Chondrocyte (in vitro differentiated cells): ENCODE measurements at regions not wholly inside any gene's neighbourhood (a gene's known extent, or its start where the extent isn't known, plus 50 kb on each side); places are given as distances from the start of the nearest gene placed in this dataset.
A peak's percentile ranks its signal among the peaks of the same experiment; 100 is the strongest.

Experiments used
- DNase-seq: peaks from one replicate; pipeline ENCODE4 v3.0.0; 2021; ENCODE audit warnings: mixed read lengths, low spot score
- H3K27ac Mint-ChIP-seq: one replicate; pipeline ENCODE4 v1.8.0; 2021; ENCODE audit warnings: mild to moderate bottlenecking, moderate library complexity, mixed read lengths; ENCODE audit not compliant: unreplicated experiment
- H3K27me3 Mint-ChIP-seq: 2 replicates; pipeline ENCODE4 v1.8.0; 2021; ENCODE audit warnings: low read depth, mixed read lengths
- H3K36me3 Mint-ChIP-seq: 2 replicates; pipeline ENCODE4 v1.8.0; 2021; ENCODE audit warnings: low read depth, mixed read lengths
- H3K4me1 Mint-ChIP-seq: 2 replicates; pipeline ENCODE4 v1.8.0; 2021; ENCODE audit warnings: low read depth, mild to moderate bottlenecking, mixed read lengths
- H3K4me3 Mint-ChIP-seq: one replicate; pipeline ENCODE4 v1.8.0; 2021; ENCODE audit warnings: mild to moderate bottlenecking, moderate library complexity, mixed read lengths; ENCODE audit not compliant: unreplicated experiment
- H3K9me3 Mint-ChIP-seq: 2 replicates; pipeline ENCODE4 v1.8.0; 2021; ENCODE audit warnings: low read depth, mixed read lengths
- TF ChIP-seq, protein P1 (sequence below): fragments of 200-600 bp; sonication (generic); IDR thresholded peaks from 2 replicates; pipeline ENCODE4 v1.5.0; 2021; ENCODE audit warnings: antibody characterized with exemption, mild to moderate bottlenecking, moderate library complexity

DNA sequence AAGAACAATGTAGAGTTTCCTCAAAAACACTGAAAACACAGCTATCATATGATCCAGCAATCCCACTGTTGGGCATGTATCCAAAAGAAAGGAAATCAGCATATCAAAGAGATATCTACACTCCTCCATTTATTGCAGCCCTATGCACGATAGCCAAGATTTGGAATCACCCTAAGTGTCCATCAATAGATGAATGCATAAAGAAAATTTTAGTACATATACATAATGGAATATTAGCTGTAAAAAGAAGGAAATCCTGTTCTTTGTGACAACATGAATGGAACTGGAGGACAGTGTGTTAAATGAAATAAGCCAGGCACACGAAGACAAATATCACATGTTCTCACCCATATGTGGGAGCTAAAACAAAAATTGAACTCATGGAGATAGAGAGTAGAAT, 114.5 kb upstream of the FN1 start:
- no peaks in the 10 kb centered on the region for H3K36me3 Mint-ChIP-seq
- TF ChIP-seq, protein P1, sequence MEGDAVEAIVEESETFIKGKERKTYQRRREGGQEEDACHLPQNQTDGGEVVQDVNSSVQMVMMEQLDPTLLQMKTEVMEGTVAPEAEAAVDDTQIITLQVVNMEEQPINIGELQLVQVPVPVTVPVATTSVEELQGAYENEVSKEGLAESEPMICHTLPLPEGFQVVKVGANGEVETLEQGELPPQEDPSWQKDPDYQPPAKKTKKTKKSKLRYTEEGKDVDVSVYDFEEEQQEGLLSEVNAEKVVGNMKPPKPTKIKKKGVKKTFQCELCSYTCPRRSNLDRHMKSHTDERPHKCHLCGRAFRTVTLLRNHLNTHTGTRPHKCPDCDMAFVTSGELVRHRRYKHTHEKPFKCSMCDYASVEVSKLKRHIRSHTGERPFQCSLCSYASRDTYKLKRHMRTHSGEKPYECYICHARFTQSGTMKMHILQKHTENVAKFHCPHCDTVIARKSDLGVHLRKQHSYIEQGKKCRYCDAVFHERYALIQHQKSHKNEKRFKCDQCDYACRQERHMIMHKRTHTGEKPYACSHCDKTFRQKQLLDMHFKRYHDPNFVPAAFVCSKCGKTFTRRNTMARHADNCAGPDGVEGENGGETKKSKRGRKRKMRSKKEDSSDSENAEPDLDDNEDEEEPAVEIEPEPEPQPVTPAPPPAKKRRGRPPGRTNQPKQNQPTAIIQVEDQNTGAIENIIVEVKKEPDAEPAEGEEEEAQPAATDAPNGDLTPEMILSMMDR, result no peak
- no peaks in the 10 kb centered on the region for H3K27me3 Mint-ChIP-seq
- no peak overlapping the region for H3K4me3 Mint-ChIP-seq
- H3K27ac Mint-ChIP-seq, result no peak overlapping the region
- peaks cover 5% of the 10 kb centered on the region for H3K9me3 Mint-ChIP-seq
- H3K4me1 Mint-ChIP-seq, result peaks cover 32% of the 10 kb centered on the region
- no peak for DNase-seq

DNA sequence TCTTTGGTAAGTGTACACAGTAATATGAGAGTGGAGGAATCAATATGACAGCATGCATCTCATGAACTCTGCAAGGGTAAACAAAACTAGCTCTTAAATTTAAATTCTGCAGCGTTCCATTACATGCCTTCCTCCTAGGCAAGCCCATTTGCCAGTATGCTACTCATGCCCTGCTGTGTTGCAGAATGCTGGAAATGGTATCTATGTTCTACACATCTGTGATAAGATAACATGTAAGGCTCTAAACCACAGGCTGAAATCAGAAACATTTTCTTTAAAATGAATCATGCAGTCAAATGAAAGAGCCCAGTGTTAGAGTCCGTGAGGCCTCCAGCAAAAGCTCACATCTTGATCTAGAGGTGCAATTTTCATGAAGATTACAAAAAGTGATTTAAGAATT, 112.8 kb upstream of the FN1 start:
- no peak for DNase-seq
- H3K27ac Mint-ChIP-seq, result no peak overlapping the region
- H3K4me1 Mint-ChIP-seq, result peaks cover 21% of the 10 kb centered on the region
- H3K9me3 Mint-ChIP-seq, result peaks cover 5% of the 10 kb centered on the region
- TF ChIP-seq, protein P1, result no peak
- H3K36me3 Mint-ChIP-seq, result no peaks in the 10 kb centered on the region
- H3K4me3 Mint-ChIP-seq, result no peak overlapping the region
- no peaks in the 10 kb centered on the region for H3K27me3 Mint-ChIP-seq

GRCh38 chr2:215542690-215543089, 106.8 kb upstream of the FN1 start:
- DNase-seq, result no peak
- TF ChIP-seq, protein P1, result no peak
- Mint-ChIP-seq H3K27me3 (no peaks in the 10 kb centered on the region), H3K4me1 (peaks cover 52% of the 10 kb centered on the region), H3K36me3 (peaks cover 1% of the 10 kb centered on the region), H3K9me3 (peaks cover 20% of the 10 kb centered on the region), H3K4me3 (no peak overlapping the region), H3K27ac (no peak overlapping the region)

- Mint-ChIP-seq H3K4me1 (peaks cover 70% of the 10 kb centered on the region), H3K9me3 (peaks cover 20% of the 10 kb centered on the region), H3K4me3 (no peak overlapping the region), H3K36me3 (peaks cover 1% of the 10 kb centered on the region), H3K27ac (peak overlapping the region; percentile 66), H3K27me3 (no peaks in the 10 kb centered on the region)
- DNase-seq, result no peak
- TF ChIP-seq, protein P1, result no peak
Observed at GRCh38 chr2:215540658-215541057, 104.8 kb upstream of the FN1 start.

GRCh38 chr2:215537611-215538010, 101.7 kb upstream of the FN1 start:
- peaks cover 7% of the 10 kb centered on the region for H3K36me3 Mint-ChIP-seq
- H3K9me3 Mint-ChIP-seq, result peaks cover 32% of the 10 kb centered on the region
- TF ChIP-seq, protein P1, result peak; percentile 57
- peak overlapping the region; percentile 94 for H3K27ac Mint-ChIP-seq
- peaks cover 77% of the 10 kb centered on the region for H3K4me1 Mint-ChIP-seq
- no peak overlapping the region for H3K4me3 Mint-ChIP-seq
- no peak for DNase-seq
- no peaks in the 10 kb centered on the region for H3K27me3 Mint-ChIP-seq
